SK-N-SH (cell line): ENCODE measurements at regions not wholly inside any gene's neighbourhood (a gene's known extent, or its start where the extent isn't known, plus 50 kb on each side); places are given as distances from the start of the nearest gene placed in this dataset.
"Not testable (repeated sequence)": the region's sequence is repeated elsewhere in the genome, so short reads cannot be mapped to it uniquely, and the experiment has no call there.

Source experiments
- CTCF ChIA-PET: fragments of 300-600, 350-600 bp; formaldehyde crosslinking; extraction: SDS; loops from one replicate; lab custom pipeline; 2021; lab: Yijun Ruan, JAX
- POLR2A ChIA-PET: fragments of 350-600 bp; sonication (Branson Sonifier 250); formaldehyde crosslinking; extraction: SDS; loops from one replicate; lab custom pipeline; 2020; ENCODE audit warnings: antibody characterized with exemption, inconsistent platforms; lab: Yijun Ruan, JAX
- DNase-seq: peaks from one replicate; pipeline ENCODE4 v3.0.0; 2012
- H2AFZ ChIP-seq: fragments of 200-600 bp; sonication (generic); 2 replicates; pipeline ENCODE4 v1.8.1; 2016; ENCODE audit warnings: antibody characterized with exemption, mild to moderate bottlenecking, low read depth
- H3F3A ChIP-seq: fragments of 200-600 bp; sonication (generic); replicated peaks from 2 replicates; pipeline ENCODE3; 2016; ENCODE audit warnings: antibody characterized with exemption, mild to moderate bottlenecking; ENCODE audit not compliant: insufficient read depth
- H3K27ac ChIP-seq, 2 experiments: fragments of 200-500 bp in 1 of 2; fragments of 200-600 bp in 1 of 2; sonication (Bioruptor generic) in 1 of 2; sonication (generic), shearing (Covaris generic) in 1 of 2; 2 replicates each; pipeline versions ENCODE4 v1.5.1 to v1.6.1; 2014 to 2016; ENCODE audit warnings: low read depth in 2 of 2, inconsistent platforms in 1 of 2, low read length in 1 of 2, mild to moderate bottlenecking in 1 of 2, mixed read lengths in 1 of 2
- H3K27me3 ChIP-seq: fragments of 200-600 bp; sonication (generic), shearing (Covaris generic); 2 replicates; pipeline ENCODE4 v1.6.1; 2016; ENCODE audit warnings: mixed run types; ENCODE audit not compliant: insufficient read depth
- H3K36me3 ChIP-seq, 2 experiments: fragments of 200-500 bp in 1 of 2; fragments of 200-600 bp in 1 of 2; sonication (Bioruptor generic) in 1 of 2; sonication (generic) in 1 of 2; replicated peaks in 1 of 2; 2 replicates each; pipeline versions ENCODE3 to v1.5.1; 2014 to 2016; ENCODE audit warnings: low read length in 1 of 2, mild to moderate bottlenecking in 1 of 2; ENCODE audit not compliant: insufficient read depth in 2 of 2, control insufficient read depth in 1 of 2
- H3K4me1 ChIP-seq, 2 experiments: fragments of 200-500 bp in 1 of 2; fragments of 200-600 bp in 1 of 2; sonication (Bioruptor generic) in 1 of 2; sonication (generic), shearing (Covaris generic) in 1 of 2; 2 replicates each; pipeline versions ENCODE4 v1.5.1 to v1.6.1; 2014 to 2016; ENCODE audit warnings: low read depth in 1 of 2, low read length in 1 of 2, mixed run types in 1 of 2; ENCODE audit not compliant: insufficient read depth in 2 of 2, control insufficient read depth in 1 of 2
- H3K4me2 ChIP-seq: fragments of 200-600 bp; sonication (generic), shearing (Covaris generic); 2 replicates; pipeline ENCODE4 v1.6.1; 2017; ENCODE audit warnings: mixed run types
- H3K4me3 ChIP-seq, 2 experiments: fragments of 200-500 bp in 1 of 2; fragments of 200-600 bp in 1 of 2; sonication (Bioruptor generic) in 1 of 2; sonication (generic), shearing (Covaris generic) in 1 of 2; 2 replicates each; pipeline versions ENCODE4 v1.5.1 to v1.8.1; 2014 to 2016; ENCODE audit warnings: low read depth in 2 of 2, inconsistent platforms in 1 of 2, low read length in 1 of 2, mild to moderate bottlenecking in 1 of 2, mixed read lengths in 1 of 2, moderate library complexity in 1 of 2
- H3K79me2 ChIP-seq: fragments of 200-600 bp; sonication (generic); 2 replicates; pipeline ENCODE4 v1.8.1; 2017; ENCODE audit warnings: mild to moderate bottlenecking; ENCODE audit not compliant: insufficient read depth
- H3K9ac ChIP-seq: fragments of 200-600 bp; sonication (generic); 2 replicates; pipeline ENCODE4 v1.6.1; 2017; ENCODE audit warnings: mixed run types
- H3K9me2 ChIP-seq: fragments of 200-600 bp; sonication (generic); 2 replicates; pipeline ENCODE4 v1.6.1; 2017; ENCODE audit warnings: mixed run types
- H3K9me3 ChIP-seq: fragments of 200-600 bp; sonication (generic); 2 replicates; pipeline ENCODE4 v1.6.1; 2017; ENCODE audit warnings: mixed run types, mild to moderate bottlenecking, moderate library complexity
- H4K20me1 ChIP-seq: fragments of 200-600 bp; sonication (generic); 2 replicates; pipeline ENCODE4 v1.6.1; 2017; ENCODE audit warnings: mild to moderate bottlenecking, mixed run types; ENCODE audit not compliant: insufficient read depth
- EZH2phosphoT487 ChIP-seq: fragments of 200-600 bp; sonication (generic); IDR thresholded peaks from 2 replicates; pipeline ENCODE4 v1.6.1; 2017; ENCODE audit warnings: low read depth, mixed run types, mild to moderate bottlenecking, antibody characterized with exemption, moderate library complexity, borderline replicate concordance
- GABPA ChIP-seq: IDR thresholded peaks from 2 replicates; pipeline ENCODE4 v1.4.0; 2012; ENCODE audit warnings: low read depth, mild to moderate bottlenecking
- MXI1 ChIP-seq: IDR thresholded peaks from 2 replicates; pipeline ENCODE4 v1.6.1; 2012; ENCODE audit warnings: mild to moderate bottlenecking, low read depth, low read length, improper control_type of control experiment
- PBX3 ChIP-seq: IDR thresholded peaks from 2 replicates; pipeline ENCODE4; 2012
- RCOR1 ChIP-seq: fragments of 150-350 bp; IDR thresholded peaks from 2 replicates; pipeline ENCODE4 v1.6.1; 2017; ENCODE audit warnings: antibody characterized with exemption, low read length
- RXRA ChIP-seq: IDR thresholded peaks from 2 replicates; pipeline ENCODE4 v1.4.0; 2012; ENCODE audit warnings: low read depth, mild to moderate bottlenecking, borderline replicate concordance
- ZBTB33 ChIP-seq: IDR thresholded peaks from 2 replicates; pipeline ENCODE4 v1.4.0; 2012; ENCODE audit warnings: low read depth, borderline replicate concordance
- WGBS: methylation state at CpG from one replicate; pipeline ENCODE4 v1.1.6; 2017; ENCODE audit warnings: low lambda C conversion rate; 5-methylcytosine and 5-hydroxymethylcytosine counted together

- TF ChIP-seq RCOR1 (no peak), MXI1 (no peak), EZH2phosphoT487 (no peak), RXRA (no peak)
Observed at GRCh38 chr6:33516726-33517125, 62.4 kb downstream of the ZBTB9 start (continued).

GRCh38 chr6:33520636-33521488, 59.2 kb downstream of the BAK1 start:
- H3K9me2 ChIP-seq, CTCF ChIA-PET, H3K4me3 ChIP-seq, H3K9ac ChIP-seq, POLR2A ChIA-PET, H3K4me2 ChIP-seq, H4K20me1 ChIP-seq, H3K4me1 ChIP-seq, H3K27me3 ChIP-seq, H2AFZ ChIP-seq, DNase-seq, H3K79me2 ChIP-seq, H3K36me3 ChIP-seq, H3K9me3 ChIP-seq, H3F3A ChIP-seq, H3K27ac ChIP-seq: not testable (repeated sequence)
- 67% methylated on average over 10 of the region's 10 CpGs for WGBS

GRCh38 chr6:33521489-33522091, 58.5 kb downstream of the BAK1 start:
- TF ChIP-seq PBX3, result no peak
- no peak for TF ChIP-seq GABPA
- TF ChIP-seq ZBTB33, result no peak
- no peak overlapping the region for H2AFZ ChIP-seq
- no peaks in the 10 kb centered on the region for H3K79me2 ChIP-seq
- no peaks in the 10 kb centered on the region for H3K36me3 ChIP-seq
- H3K27ac ChIP-seq, result no peak overlapping the region
- H3K4me3 ChIP-seq, result no peak overlapping the region
- POLR2A ChIA-PET, result no interaction called here
- H3F3A ChIP-seq, result no peaks in the 10 kb centered on the region
- 59% methylated on average over 12 of the region's 47 CpGs for WGBS
- no peaks in the 10 kb centered on the region for H3K4me1 ChIP-seq
- H3K4me2 ChIP-seq, result no peak overlapping the region
- DNase-seq, result no peak
- H3K27me3 ChIP-seq, result no peaks in the 10 kb centered on the region
- H3K9me2 ChIP-seq, result no peaks in the 10 kb centered on the region
- no peaks in the 10 kb centered on the region for H3K9me3 ChIP-seq
- no peaks in the 10 kb centered on the region for H4K20me1 ChIP-seq
- CTCF ChIA-PET, result no interaction called here
- no peak overlapping the region for H3K9ac ChIP-seq
